GM18868 (cell line): ENCODE measurements at regions not wholly inside any gene's neighbourhood (a gene's known extent, or its start where the extent isn't known, plus 50 kb on each side); places are given as distances from the start of the nearest gene placed in this dataset.
A peak's percentile ranks its signal among the peaks of the same experiment; 100 is the strongest.
"Not testable (repeated sequence)": the region's sequence is repeated elsewhere in the genome, so short reads cannot be mapped to it uniquely, and the experiment has no call there.

Experiments used
- ATAC-seq: cut with Tn5 transposase; IDR thresholded peaks from one replicate; pipeline ENCODE4 v1.9.1; 2021; ENCODE audit warnings: mild to moderate bottlenecking, moderate library complexity; ENCODE audit not compliant: unreplicated experiment

GRCh38 chr7:82625377-82625776 lies 181.8 kb upstream of the CACNA2D1 start:
- ATAC-seq: no peak

- no peak for ATAC-seq
Measured at GRCh38 chr7:82624965-82625364, 181.4 kb upstream of the CACNA2D1 start.

- ATAC-seq: no peak
Measured at GRCh38 chr7:82624337-82624736, 180.8 kb upstream of the CACNA2D1 start.

GRCh38 chr7:82623812-82624211 lies 180.2 kb upstream of the CACNA2D1 start:
- no peak for ATAC-seq

- no peak for ATAC-seq
Measured at GRCh38 chr7:82617156-82617555, 173.6 kb upstream of the CACNA2D1 start.

GRCh38 chr7:82616059-82616728 lies 172.6 kb upstream of the CACNA2D1 start:
- no peak for ATAC-seq

GRCh38 chr7:82615527-82615926 lies 171.9 kb upstream of the CACNA2D1 start:
- peak; percentile 96 for ATAC-seq

GRCh38 chr7:82609746-82610145 lies 166.2 kb upstream of the CACNA2D1 start:
- ATAC-seq: no peak

- peak; percentile 71 for ATAC-seq
Measured at GRCh38 chr7:82605247-82605864, 161.8 kb upstream of the CACNA2D1 start.

- ATAC-seq: no peak
Measured at GRCh38 chr7:82602066-82602465, 158.5 kb upstream of the CACNA2D1 start.

GRCh38 chr7:82600531-82600930 lies 157.0 kb upstream of the CACNA2D1 start:
- ATAC-seq: peak; percentile 38

- ATAC-seq: no peak
Measured at GRCh38 chr7:82599895-82600294, 156.3 kb upstream of the CACNA2D1 start.

- ATAC-seq: no peak
Measured at GRCh38 chr7:82598958-82599357, 155.4 kb upstream of the CACNA2D1 start.

GRCh38 chr7:82595795-82596194 lies 152.2 kb upstream of the CACNA2D1 start:
- not testable (repeated sequence) for ATAC-seq

- no peak for ATAC-seq
Measured at GRCh38 chr7:82595176-82595575, 151.6 kb upstream of the CACNA2D1 start.

- ATAC-seq: no peak
Measured at GRCh38 chr7:82594665-82595064, 151.1 kb upstream of the CACNA2D1 start.

GRCh38 chr7:82593780-82594179 lies 150.2 kb upstream of the CACNA2D1 start:
- ATAC-seq: no peak

- ATAC-seq: no peak
Measured at GRCh38 chr7:82592416-82592815, 148.8 kb upstream of the CACNA2D1 start.

- ATAC-seq: no peak
Measured at GRCh38 chr7:82579047-82579446, 135.5 kb upstream of the CACNA2D1 start.

GRCh38 chr7:82578430-82578829 lies 134.9 kb upstream of the CACNA2D1 start:
- ATAC-seq: no peak

- ATAC-seq: peak; percentile 87
Measured at GRCh38 chr7:82572195-82572880, 128.8 kb upstream of the CACNA2D1 start.

GRCh38 chr7:82571047-82571446 lies 127.5 kb upstream of the CACNA2D1 start:
- ATAC-seq: not testable (repeated sequence)
